ENCODE measurements at regions not wholly inside any gene's neighbourhood (a gene's known extent, or its start where the extent isn't known, plus 50 kb on each side); places are given as distances from the start of the nearest gene placed in this dataset.

GRCh38 chr2:139357972-139358371 is 577.8 kb upstream of the NXPH2 start:
- H3K4me3 ChIP-seq (ENCODE audit: low read depth in 1 of 2, low read length in 2 of 2), result no peak overlapping the region
- H3K4me2 ChIP-seq (ENCODE audit: insufficient read depth, low read length), result no peak overlapping the region
- H3K4me1 ChIP-seq (ENCODE audit: insufficient read depth, low read length), result no peaks in the 10 kb centered on the region
- no peak for ATAC-seq (ENCODE audit: insufficient read depth, low read depth)
- TF ChIP-seq EZH2 (IDR thresholded peaks at IDR 0.05; ENCODE audit: borderline replicate concordance, low read depth, low read length, severe bottlenecking) (no peak), CTCF (IDR thresholded peaks at IDR 0.05; ENCODE audit: borderline replicate concordance, extremely low read depth, low read length, poor library complexity, severe bottlenecking) (no peak)
- no peaks in the 10 kb centered on the region for H3K9me3 ChIP-seq (ENCODE audit: insufficient read depth, low read length, severe bottlenecking)
- no peaks in the 10 kb centered on the region for H4K20me1 ChIP-seq (ENCODE audit: insufficient read depth, low read length)
- no peak overlapping the region for H3K27ac ChIP-seq (ENCODE audit: low read length)
- no peak overlapping the region for H3K9ac ChIP-seq (ENCODE audit: low read depth, low read length)
- no peaks in the 10 kb centered on the region for H3K27me3 ChIP-seq (ENCODE audit: insufficient read depth, low read length, poor library complexity)
- no peak for DNase-seq
- no peak overlapping the region for H2AFZ ChIP-seq (ENCODE audit: low read depth, low read length)
- no peaks in the 10 kb centered on the region for H3K36me3 ChIP-seq (ENCODE audit: insufficient read depth, low read length)
- no peaks in the 10 kb centered on the region for H3K79me2 ChIP-seq (ENCODE audit: insufficient read depth, low read length)

- H3K9ac ChIP-seq (ENCODE audit: low read depth, low read length), result no peak overlapping the region
- H4K20me1 ChIP-seq (ENCODE audit: insufficient read depth, low read length), result no peaks in the 10 kb centered on the region
- no peak overlapping the region for H3K4me2 ChIP-seq (ENCODE audit: insufficient read depth, low read length)
- no peaks in the 10 kb centered on the region for H3K36me3 ChIP-seq (ENCODE audit: insufficient read depth, low read length)
- H3K27me3 ChIP-seq (ENCODE audit: insufficient read depth, low read length, poor library complexity), result no peaks in the 10 kb centered on the region
- H3K4me3 ChIP-seq (ENCODE audit: low read depth in 1 of 2, low read length in 2 of 2), result no peak overlapping the region
- H3K79me2 ChIP-seq (ENCODE audit: insufficient read depth, low read length), result no peaks in the 10 kb centered on the region
- ATAC-seq (ENCODE audit: insufficient read depth, low read depth) (no peak), DNase-seq (no peak)
- H2AFZ ChIP-seq (ENCODE audit: low read depth, low read length), result no peak overlapping the region
- H3K4me1 ChIP-seq (ENCODE audit: insufficient read depth, low read length), result no peaks in the 10 kb centered on the region
- TF ChIP-seq EZH2 (IDR thresholded peaks at IDR 0.05; ENCODE audit: borderline replicate concordance, low read depth, low read length, severe bottlenecking) (no peak), CTCF (IDR thresholded peaks at IDR 0.05; ENCODE audit: borderline replicate concordance, extremely low read depth, low read length, poor library complexity, severe bottlenecking) (no peak)
- H3K9me3 ChIP-seq (ENCODE audit: insufficient read depth, low read length, severe bottlenecking), result no peaks in the 10 kb centered on the region
- no peak overlapping the region for H3K27ac ChIP-seq (ENCODE audit: low read length)
Observed at GRCh38 chr2:139354518-139354917, 574.3 kb upstream of the NXPH2 start.

GRCh38 chr2:139353874-139354273 is 573.7 kb upstream of the NXPH2 start:
- no peak overlapping the region for H3K4me3 ChIP-seq (ENCODE audit: low read depth in 1 of 2, low read length in 2 of 2)
- H3K36me3 ChIP-seq (ENCODE audit: insufficient read depth, low read length), result no peaks in the 10 kb centered on the region
- H3K9ac ChIP-seq (ENCODE audit: low read depth, low read length), result no peak overlapping the region
- no peaks in the 10 kb centered on the region for H3K27me3 ChIP-seq (ENCODE audit: insufficient read depth, low read length, poor library complexity)
- no peak for DNase-seq
- no peaks in the 10 kb centered on the region for H3K4me1 ChIP-seq (ENCODE audit: insufficient read depth, low read length)
- H2AFZ ChIP-seq (ENCODE audit: low read depth, low read length), result no peak overlapping the region
- H3K79me2 ChIP-seq (ENCODE audit: insufficient read depth, low read length), result no peaks in the 10 kb centered on the region
- no peaks in the 10 kb centered on the region for H4K20me1 ChIP-seq (ENCODE audit: insufficient read depth, low read length)
- H3K27ac ChIP-seq (ENCODE audit: low read length), result no peak overlapping the region
- no peak overlapping the region for H3K4me2 ChIP-seq (ENCODE audit: insufficient read depth, low read length)
- ATAC-seq (ENCODE audit: insufficient read depth, low read depth), result no peak
- no peak for TF ChIP-seq CTCF (IDR thresholded peaks at IDR 0.05; ENCODE audit: borderline replicate concordance, extremely low read depth, low read length, poor library complexity, severe bottlenecking)
- TF ChIP-seq EZH2 (IDR thresholded peaks at IDR 0.05; ENCODE audit: borderline replicate concordance, low read depth, low read length, severe bottlenecking), result no peak
- no peaks in the 10 kb centered on the region for H3K9me3 ChIP-seq (ENCODE audit: insufficient read depth, low read length, severe bottlenecking)

- no peaks in the 10 kb centered on the region for H3K27me3 ChIP-seq (ENCODE audit: insufficient read depth, low read length, poor library complexity)
- DNase-seq (no peak), ATAC-seq (ENCODE audit: insufficient read depth, low read depth) (no peak)
- H3K9me3 ChIP-seq (ENCODE audit: insufficient read depth, low read length, severe bottlenecking), result no peaks in the 10 kb centered on the region
- H3K9ac ChIP-seq (ENCODE audit: low read depth, low read length), result no peak overlapping the region
- H4K20me1 ChIP-seq (ENCODE audit: insufficient read depth, low read length), result no peaks in the 10 kb centered on the region
- H3K27ac ChIP-seq (ENCODE audit: low read length), result no peak overlapping the region
- no peak overlapping the region for H3K4me2 ChIP-seq (ENCODE audit: insufficient read depth, low read length)
- H2AFZ ChIP-seq (ENCODE audit: low read depth, low read length), result no peak overlapping the region
- H3K4me3 ChIP-seq (ENCODE audit: low read depth in 1 of 2, low read length in 2 of 2), result no peak overlapping the region
- H3K79me2 ChIP-seq (ENCODE audit: insufficient read depth, low read length), result no peaks in the 10 kb centered on the region
- H3K4me1 ChIP-seq (ENCODE audit: insufficient read depth, low read length), result no peaks in the 10 kb centered on the region
- TF ChIP-seq CTCF (IDR thresholded peaks at IDR 0.05; ENCODE audit: borderline replicate concordance, extremely low read depth, low read length, poor library complexity, severe bottlenecking) (no peak), EZH2 (IDR thresholded peaks at IDR 0.05; ENCODE audit: borderline replicate concordance, low read depth, low read length, severe bottlenecking) (no peak)
- H3K36me3 ChIP-seq (ENCODE audit: insufficient read depth, low read length), result no peaks in the 10 kb centered on the region
Observed at GRCh38 chr2:139317259-139317658, 537.1 kb upstream of the NXPH2 start.

Data from DND-41 (cell line).